ENCODE measurements at regions not wholly inside any gene's neighbourhood (a gene's known extent, or its start where the extent isn't known, plus 50 kb on each side); places are given as distances from the start of the nearest gene placed in this dataset.

DNA sequence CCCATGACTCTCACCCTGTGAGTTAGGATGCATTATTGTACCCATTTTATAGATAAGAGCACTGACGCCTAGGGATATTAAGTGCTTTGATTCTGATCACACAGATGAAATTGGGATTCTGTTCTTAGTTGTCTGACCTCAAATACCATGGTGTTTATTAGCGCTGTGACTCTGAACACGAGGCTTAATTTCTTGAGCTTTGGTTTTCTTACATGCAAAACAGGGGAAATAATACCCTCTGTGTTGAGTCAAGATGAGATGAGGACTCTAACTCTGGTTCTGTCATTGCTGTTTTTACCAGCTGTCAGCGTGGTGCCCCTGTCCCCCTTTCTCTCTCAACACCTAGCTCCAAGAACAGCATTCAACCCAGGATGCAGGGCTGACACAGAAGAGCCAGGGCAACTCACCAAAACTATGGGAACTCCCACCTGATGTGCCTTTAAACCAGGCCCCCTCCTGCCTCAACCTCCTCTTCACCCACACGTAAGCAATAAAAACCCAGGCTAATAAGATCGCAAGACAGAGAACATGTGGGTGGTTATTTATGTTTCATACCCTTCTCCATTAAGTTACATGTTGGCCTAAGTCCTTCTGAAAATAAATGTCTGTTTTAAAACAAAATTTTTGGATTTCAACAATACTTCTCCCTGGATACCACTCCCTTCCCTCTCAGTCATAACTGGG, 100.1 kb upstream of the SPATA12 start:
- peaks cover 0 to 2% of the 10 kb centered on the region in 2 donors for H3K9me3 Mint-ChIP-seq
- H3K4me1 Mint-ChIP-seq, result no peaks in the 10 kb centered on the region
- 74% methylated on average over 4 of the region's 6 CpGs for WGBS (ENCODE audit: insufficient coverage)
- ATAC-seq (no peak), DNase-seq (no peak)
- no peak overlapping the region for H3K4me3 Mint-ChIP-seq
- no peaks in the 10 kb centered on the region for H3K27me3 ChIP-seq (ENCODE audit: control insufficient read depth, insufficient read depth, low read length)
- H3K4me3 ChIP-seq (ENCODE audit: low read length), result no peak overlapping the region
- no peaks in the 10 kb centered on the region for H3K36me3 ChIP-seq (ENCODE audit: control insufficient read depth, insufficient read depth, low read length)
- no peaks in the 10 kb centered on the region for H3K36me3 Mint-ChIP-seq
- no peak overlapping the region for H3K27ac ChIP-seq (ENCODE audit: low read length)
- TF ChIP-seq, protein P1, sequence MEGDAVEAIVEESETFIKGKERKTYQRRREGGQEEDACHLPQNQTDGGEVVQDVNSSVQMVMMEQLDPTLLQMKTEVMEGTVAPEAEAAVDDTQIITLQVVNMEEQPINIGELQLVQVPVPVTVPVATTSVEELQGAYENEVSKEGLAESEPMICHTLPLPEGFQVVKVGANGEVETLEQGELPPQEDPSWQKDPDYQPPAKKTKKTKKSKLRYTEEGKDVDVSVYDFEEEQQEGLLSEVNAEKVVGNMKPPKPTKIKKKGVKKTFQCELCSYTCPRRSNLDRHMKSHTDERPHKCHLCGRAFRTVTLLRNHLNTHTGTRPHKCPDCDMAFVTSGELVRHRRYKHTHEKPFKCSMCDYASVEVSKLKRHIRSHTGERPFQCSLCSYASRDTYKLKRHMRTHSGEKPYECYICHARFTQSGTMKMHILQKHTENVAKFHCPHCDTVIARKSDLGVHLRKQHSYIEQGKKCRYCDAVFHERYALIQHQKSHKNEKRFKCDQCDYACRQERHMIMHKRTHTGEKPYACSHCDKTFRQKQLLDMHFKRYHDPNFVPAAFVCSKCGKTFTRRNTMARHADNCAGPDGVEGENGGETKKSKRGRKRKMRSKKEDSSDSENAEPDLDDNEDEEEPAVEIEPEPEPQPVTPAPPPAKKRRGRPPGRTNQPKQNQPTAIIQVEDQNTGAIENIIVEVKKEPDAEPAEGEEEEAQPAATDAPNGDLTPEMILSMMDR (IDR thresholded peaks at IDR 0.05), result no peak
- H3K27ac Mint-ChIP-seq, result no peak overlapping the region
- intact Hi-C loops (cut with micrococcal nuclease), result loop anchor here (10.0 kb wide), 1 partner anchor 46 kb away; no protein-coding TSS in a partner anchor
- no peaks in the 10 kb centered on the region for H3K27me3 Mint-ChIP-seq (ENCODE audit: low read depth in 2 of 2)
- no peaks in the 10 kb centered on the region for H3K9me3 ChIP-seq (ENCODE audit: control insufficient read depth, insufficient read depth, low read length)
- H3K4me1 ChIP-seq (ENCODE audit: control insufficient read depth, insufficient read depth, low read length), result no peaks in the 10 kb centered on the region

DNA sequence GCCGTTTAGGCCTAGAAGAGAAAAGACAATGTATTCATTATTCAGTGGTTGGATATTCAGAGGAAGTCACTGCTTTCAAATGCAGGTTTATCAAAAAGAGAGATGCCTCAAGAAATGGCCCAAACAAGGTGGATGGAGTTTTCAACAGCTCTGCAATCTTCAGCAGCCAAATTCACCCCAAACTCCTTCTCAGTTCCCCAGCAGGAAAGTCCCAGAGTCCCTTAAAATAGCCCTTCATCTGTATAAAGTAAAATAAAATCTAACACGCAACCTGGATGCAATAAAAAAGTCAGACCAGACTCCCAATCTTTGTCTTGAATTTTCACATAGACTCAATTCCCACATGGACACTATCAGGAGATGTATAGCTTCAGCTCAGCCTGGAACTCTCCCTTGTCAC, 101.6 kb upstream of the SPATA12 start:
- Histone ChIP-seq H3K4me3 (ENCODE audit: low read length) (no peak overlapping the region), H3K9me3 (ENCODE audit: control insufficient read depth, insufficient read depth, low read length) (no peaks in the 10 kb centered on the region), H3K36me3 (ENCODE audit: control insufficient read depth, insufficient read depth, low read length) (no peaks in the 10 kb centered on the region), H3K4me1 (ENCODE audit: control insufficient read depth, insufficient read depth, low read length) (no peaks in the 10 kb centered on the region), H3K27me3 (ENCODE audit: control insufficient read depth, insufficient read depth, low read length) (no peaks in the 10 kb centered on the region), H3K27ac (ENCODE audit: low read length) (no peak overlapping the region)
- H3K36me3 Mint-ChIP-seq, result no peaks in the 10 kb centered on the region
- DNase-seq (no peak), ATAC-seq (no peak)
- TF ChIP-seq, protein P1 (IDR thresholded peaks at IDR 0.05), result no peak
- H3K9me3 Mint-ChIP-seq, result no peaks in the 10 kb centered on the region
- WGBS (ENCODE audit: insufficient coverage), result 86% methylated on average over 2 of the region's 2 CpGs
- H3K4me3 Mint-ChIP-seq, result no peak overlapping the region
- H3K27me3 Mint-ChIP-seq (ENCODE audit: low read depth in 2 of 2), result no peaks in the 10 kb centered on the region
- intact Hi-C loops (cut with micrococcal nuclease), result no loop called here
- no peaks in the 10 kb centered on the region for H3K4me1 Mint-ChIP-seq
- no peak overlapping the region for H3K27ac Mint-ChIP-seq

DNA sequence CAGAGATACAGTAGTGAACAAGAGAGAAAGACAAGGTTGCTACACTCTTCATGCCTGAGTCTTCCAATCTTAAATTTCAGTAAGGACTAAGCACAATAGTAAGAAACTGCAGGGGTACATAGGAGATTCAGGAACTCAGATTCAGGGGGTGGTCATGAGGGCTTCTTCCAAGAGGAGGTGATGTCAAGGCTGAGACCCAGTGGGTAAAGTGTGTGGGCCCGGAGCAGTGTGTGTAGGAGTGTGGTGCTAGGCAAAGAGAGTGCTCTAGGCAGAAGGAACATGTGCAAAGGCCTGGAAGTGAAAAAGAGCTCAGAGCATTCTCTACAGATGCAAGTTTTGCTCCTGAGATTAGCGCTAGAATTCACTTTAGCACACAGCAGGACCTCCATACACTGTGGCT, 102.9 kb upstream of the SPATA12 start:
- TF ChIP-seq, protein P1 (IDR thresholded peaks at IDR 0.05), result no peak
- no peak overlapping the region for H3K27ac Mint-ChIP-seq
- no peaks in the 10 kb centered on the region for H3K4me1 Mint-ChIP-seq
- 91% methylated on average over 2 of the region's 2 CpGs for WGBS (ENCODE audit: insufficient coverage)
- H3K9me3 Mint-ChIP-seq, result no peaks in the 10 kb centered on the region
- H3K27me3 Mint-ChIP-seq (ENCODE audit: low read depth in 2 of 2), result no peaks in the 10 kb centered on the region
- ATAC-seq (no peak), DNase-seq (no peak)
- intact Hi-C loops (cut with micrococcal nuclease), result no loop called here
- H3K4me3 Mint-ChIP-seq, result no peak overlapping the region
- Histone ChIP-seq H3K27ac (ENCODE audit: low read length) (no peak overlapping the region), H3K36me3 (ENCODE audit: control insufficient read depth, insufficient read depth, low read length) (no peaks in the 10 kb centered on the region), H3K9me3 (ENCODE audit: control insufficient read depth, insufficient read depth, low read length) (no peaks in the 10 kb centered on the region), H3K4me3 (ENCODE audit: low read length) (no peak overlapping the region), H3K4me1 (ENCODE audit: control insufficient read depth, insufficient read depth, low read length) (no peaks in the 10 kb centered on the region), H3K27me3 (ENCODE audit: control insufficient read depth, insufficient read depth, low read length) (no peaks in the 10 kb centered on the region)
- H3K36me3 Mint-ChIP-seq, result no peaks in the 10 kb centered on the region

- ATAC-seq (no peak), DNase-seq (no peak)
- intact Hi-C loops (cut with micrococcal nuclease), result no loop called here
- no peaks in the 10 kb centered on the region for H3K36me3 Mint-ChIP-seq
- H3K9me3 Mint-ChIP-seq, result no peaks in the 10 kb centered on the region
- no peaks in the 10 kb centered on the region for H3K9me3 ChIP-seq (ENCODE audit: control insufficient read depth, insufficient read depth, low read length)
- H3K27ac ChIP-seq (ENCODE audit: low read length), result no peak overlapping the region
- TF ChIP-seq, protein P1 (IDR thresholded peaks at IDR 0.05), result no peak
- H3K36me3 ChIP-seq (ENCODE audit: control insufficient read depth, insufficient read depth, low read length), result no peaks in the 10 kb centered on the region
- H3K4me1 Mint-ChIP-seq, result no peaks in the 10 kb centered on the region
- 92% methylated on average over 3 of the region's 3 CpGs for WGBS (ENCODE audit: insufficient coverage)
- H3K27me3 Mint-ChIP-seq (ENCODE audit: low read depth in 2 of 2), result no peaks in the 10 kb centered on the region
- no peaks in the 10 kb centered on the region for H3K27me3 ChIP-seq (ENCODE audit: control insufficient read depth, insufficient read depth, low read length)
- H3K4me3 ChIP-seq (ENCODE audit: low read length), result no peak overlapping the region
- no peak overlapping the region for H3K4me3 Mint-ChIP-seq
- H3K4me1 ChIP-seq (ENCODE audit: control insufficient read depth, insufficient read depth, low read length), result no peaks in the 10 kb centered on the region
- no peak overlapping the region for H3K27ac Mint-ChIP-seq
Measured at GRCh38 chr3:56956906-56957305, 103.6 kb upstream of the SPATA12 start.

All from natural killer cell (primary cell).